ENCODE measurements at regions not wholly inside any gene's neighbourhood (a gene's known extent, or its start where the extent isn't known, plus 50 kb on each side); places are given as distances from the start of the nearest gene placed in this dataset.

GRCh38 chrX:23503835-23504539, 163.3 kb upstream of the PRDX4 start:
- no peak overlapping the region for H2BK5ac ChIP-seq (ENCODE audit: low read depth, low read length)
- no peak overlapping the region for H3K9ac ChIP-seq (replicated peaks in 1 of 4; ENCODE audit: extremely low read depth in 1 of 4, low read depth in 3 of 4, low read length in 3 of 4)
- TF ChIP-seq SIRT6 (IDR thresholded peaks at IDR 0.05; ENCODE audit: low read length) = no peak
- TF ChIP-seq GABPA (IDR thresholded peaks at IDR 0.05; ENCODE audit: borderline replicate concordance, insufficient read depth, low read length) = no peak
- TF ChIP-seq, protein P1, sequence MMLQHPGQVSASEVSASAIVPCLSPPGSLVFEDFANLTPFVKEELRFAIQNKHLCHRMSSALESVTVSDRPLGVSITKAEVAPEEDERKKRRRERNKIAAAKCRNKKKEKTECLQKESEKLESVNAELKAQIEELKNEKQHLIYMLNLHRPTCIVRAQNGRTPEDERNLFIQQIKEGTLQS (IDR thresholded peaks at IDR 0.05; ENCODE audit: insufficient read depth, low read depth, low read length) = no peak
- no peak for TF ChIP-seq EGR1 (IDR thresholded peaks at IDR 0.05; ENCODE audit: borderline replicate concordance, low read depth, low read length)
- no peak for TF ChIP-seq SIN3A (conservative IDR thresholded peaks at IDR 0.05 in 1 of 2, IDR thresholded peaks at IDR 0.05 in 1 of 2; ENCODE audit: low read depth in 1 of 2, low read length in 2 of 2)
- TF ChIP-seq YY1 (IDR thresholded peaks at IDR 0.05; ENCODE audit: low read depth, low read length) = no peak
- TF ChIP-seq ASH2L (IDR thresholded peaks at IDR 0.05; ENCODE audit: low read length) = no peak
- TF ChIP-seq, protein P2, sequence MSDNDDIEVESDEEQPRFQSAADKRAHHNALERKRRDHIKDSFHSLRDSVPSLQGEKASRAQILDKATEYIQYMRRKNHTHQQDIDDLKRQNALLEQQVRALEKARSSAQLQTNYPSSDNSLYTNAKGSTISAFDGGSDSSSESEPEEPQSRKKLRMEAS (IDR thresholded peaks at IDR 0.05) = no peak
- TF ChIP-seq BACH1 (IDR thresholded peaks at IDR 0.05; ENCODE audit: low read length) = no peak
- TF ChIP-seq HDAC6 (IDR thresholded peaks at IDR 0.05; ENCODE audit: low read depth, low read length) = no peak
- no peak for TF ChIP-seq CREB1 (IDR thresholded peaks at IDR 0.05)
- TF ChIP-seq JUND (IDR thresholded peaks at IDR 0.05; ENCODE audit: low read length) = no peak
- no peaks in the 10 kb centered on the region for H3K23me2 ChIP-seq (ENCODE audit: low read depth, low read length)
- 71% methylated on average over 8 of the region's 8 CpGs; no CpG with 5 or more reads in 1 of the 2 experiments for WGBS, 2 experiments (ENCODE audit: extremely low coverage in 1 of 2, insufficient coverage in 1 of 2, insufficient read length in 1 of 2, insufficient replicate concordance in 2 of 2, low coverage in 1 of 2, low lambda C conversion rate in 2 of 2, missing lambda C conversion rate in 1 of 2)
- H2BK15ac ChIP-seq (ENCODE audit: low read length) = no peak overlapping the region
- H3K56ac ChIP-seq (replicated peaks; ENCODE audit: insufficient read length, low read depth, low read length) = no peak overlapping the region
- ChIA-PET CTCF (ENCODE audit: partially characterized antibody) (interaction anchor here (0.6 kb wide), 2 partner anchors 15 to 165 kb away, joined by 3 read pairs; no protein-coding TSS in a partner anchor), POLR2A (ENCODE audit: partially characterized antibody) (interaction anchor here (0.7 kb wide), 1 partner anchor 48 kb away, joined by 3 read pairs; no protein-coding TSS in a partner anchor)
- H3K36me3 ChIP-seq (ENCODE audit: control insufficient read depth in 2 of 4, insufficient read depth in 4 of 4, low read length in 3 of 4) = no peaks in the 10 kb centered on the region
- H3K4me2 ChIP-seq (ENCODE audit: insufficient read depth in 1 of 2, low read depth in 2 of 2, low read length in 2 of 2) = no peak overlapping the region
- no peaks in the 10 kb centered on the region for H3K79me2 ChIP-seq (ENCODE audit: control insufficient read depth in 1 of 2, insufficient read depth in 2 of 2, low read length in 2 of 2)
- H3K79me1 ChIP-seq (ENCODE audit: low read depth, low read length) = no peaks in the 10 kb centered on the region
- no peaks in the 10 kb centered on the region for H3K27me3 ChIP-seq (replicated peaks in 1 of 4; ENCODE audit: control insufficient read depth in 3 of 4, extremely low read depth in 1 of 4, insufficient read depth in 3 of 4, low read length in 3 of 4)
- no peak overlapping the region for H4K5ac ChIP-seq (ENCODE audit: insufficient read length, low read depth, low read length)
- no peaks in the 10 kb centered on the region for H4K20me1 ChIP-seq (replicated peaks in 1 of 2; ENCODE audit: control insufficient read depth in 1 of 2, insufficient read depth in 2 of 2, low read length in 2 of 2)
- no peaks in the 10 kb centered on the region for H3K9me3 ChIP-seq (ENCODE audit: insufficient read depth in 2 of 2, low read depth in 1 of 2, low read length in 1 of 2)
- no peak overlapping the region for H2BK20ac ChIP-seq (ENCODE audit: low read length)
- no peak overlapping the region for H2AK5ac ChIP-seq (ENCODE audit: low read depth, low read length)
- H3K4me3 ChIP-seq (ENCODE audit: extremely low read depth in 1 of 4, insufficient read depth in 2 of 4, low read depth in 3 of 4, low read length in 4 of 4) = no peak overlapping the region
- DNase-seq (ENCODE audit: low read depth in 1 of 2, low spot score in 2 of 2) (no peak), FAIRE-seq (peak; percentile 58)
- H3K27ac ChIP-seq (ENCODE audit: low read depth, low read length) = no peak overlapping the region
- H4K8ac ChIP-seq (ENCODE audit: extremely low read depth, insufficient read depth, low read length) = no peak overlapping the region
- H2BK120ac ChIP-seq (replicated peaks; ENCODE audit: low read depth, low read length) = no peak overlapping the region
- H4K91ac ChIP-seq (replicated peaks; ENCODE audit: insufficient read length, low read length) = no peak overlapping the region
- no peak overlapping the region for H3K4ac ChIP-seq (replicated peaks; ENCODE audit: insufficient read length, low read depth, low read length)
- H3K18ac ChIP-seq (ENCODE audit: extremely low read depth, low read length) = no peak overlapping the region
- H2BK12ac ChIP-seq (ENCODE audit: low read depth, low read length) = no peak overlapping the region
- no peak overlapping the region for H2AFZ ChIP-seq (ENCODE audit: low read length)
- no peak overlapping the region for H3K23ac ChIP-seq (ENCODE audit: insufficient read length)
- no peak overlapping the region for H3K14ac ChIP-seq (ENCODE audit: insufficient read length)
- peaks cover 0 to 12% (median 6%) of the 10 kb centered on the region in 4 experiments; a peak in 3 of 7 replicates for H3K4me1 ChIP-seq (replicated peaks in 1 of 4; ENCODE audit: control insufficient read depth in 3 of 4, insufficient read depth in 4 of 4, low read length in 3 of 4)
